ENCODE measurements at regions not wholly inside any gene's neighbourhood (a gene's known extent, or its start where the extent isn't known, plus 50 kb on each side); places are given as distances from the start of the nearest gene placed in this dataset.

GRCh38 chr7:113548561-113548960 is 370.2 kb downstream of the PPP1R3A start:
- CTCF ChIA-PET = interaction anchor here (1.6 kb wide), 1 partner anchor 389 kb away, joined by 4 read pairs; no protein-coding TSS in a partner anchor
- POLR2A ChIA-PET = no interaction called here

GRCh38 chr7:113548137-113548536 is 370.7 kb downstream of the PPP1R3A start:
- H3K4me3 ChIP-seq (ENCODE audit: low read depth, low read length) = no peak overlapping the region
- H3K9me3 ChIP-seq (ENCODE audit: control insufficient read depth, insufficient read depth, low read length) = no peaks in the 10 kb centered on the region
- H3K27ac ChIP-seq (ENCODE audit: low read depth, low read length) = no peak overlapping the region
- H3K27me3 ChIP-seq (ENCODE audit: control insufficient read depth, insufficient read depth, low read length) = no peaks in the 10 kb centered on the region
- POLR2A ChIA-PET = no interaction called here
- DNase-seq (ENCODE audit: low read depth, low spot score) = no peak
- CTCF ChIA-PET = interaction anchor here (1.6 kb wide), 1 partner anchor 388 kb away, joined by 4 read pairs; no protein-coding TSS in a partner anchor
- TF ChIP-seq CTCF (IDR thresholded peaks at IDR 0.05; ENCODE audit: low read depth, low read length) = no peak

More at GRCh38 chr7:113548561-113548960, 370.2 kb downstream of the PPP1R3A start:
- Histone ChIP-seq H3K9me3 (ENCODE audit: control insufficient read depth, insufficient read depth, low read length) (no peaks in the 10 kb centered on the region), H3K27ac (ENCODE audit: low read depth, low read length) (no peak overlapping the region), H3K4me3 (ENCODE audit: low read depth, low read length) (no peak overlapping the region), H3K27me3 (ENCODE audit: control insufficient read depth, insufficient read depth, low read length) (no peaks in the 10 kb centered on the region)
- no peak for DNase-seq (ENCODE audit: low read depth, low spot score)
- no peak for TF ChIP-seq CTCF (IDR thresholded peaks at IDR 0.05; ENCODE audit: low read depth, low read length)

GRCh38 chr7:113521468-113521867 is 397.3 kb downstream of the PPP1R3A start:
- ChIA-PET CTCF (no interaction called here), POLR2A (no interaction called here)
- H3K9me3 ChIP-seq (ENCODE audit: control insufficient read depth, insufficient read depth, low read length) = no peaks in the 10 kb centered on the region
- no peak for DNase-seq (ENCODE audit: low read depth, low spot score)
- no peak overlapping the region for H3K4me3 ChIP-seq (ENCODE audit: low read depth, low read length)
- no peaks in the 10 kb centered on the region for H3K27me3 ChIP-seq (ENCODE audit: control insufficient read depth, insufficient read depth, low read length)
- no peak overlapping the region for H3K27ac ChIP-seq (ENCODE audit: low read depth, low read length)
- no peak for TF ChIP-seq CTCF (IDR thresholded peaks at IDR 0.05; ENCODE audit: low read depth, low read length)

GRCh38 chr7:113519472-113519871 is 399.3 kb downstream of the PPP1R3A start:
- no peak overlapping the region for H3K4me3 ChIP-seq (ENCODE audit: low read depth, low read length)

GRCh38 chr7:113504691-113505090 is 386.3 kb upstream of the SMIM30 start:
- H3K27ac ChIP-seq (ENCODE audit: low read depth, low read length) = no peak overlapping the region
- H3K9me3 ChIP-seq (ENCODE audit: control insufficient read depth, insufficient read depth, low read length) = no peaks in the 10 kb centered on the region
- DNase-seq (ENCODE audit: low read depth, low spot score) = no peak
- no peaks in the 10 kb centered on the region for H3K27me3 ChIP-seq (ENCODE audit: control insufficient read depth, insufficient read depth, low read length)
- ChIA-PET POLR2A (no interaction called here), CTCF (no interaction called here)
- no peak for TF ChIP-seq CTCF (IDR thresholded peaks at IDR 0.05; ENCODE audit: low read depth, low read length)
- H3K4me3 ChIP-seq (ENCODE audit: low read depth, low read length) = no peak overlapping the region

More at GRCh38 chr7:113519472-113519871, 399.3 kb downstream of the PPP1R3A start:
- Histone ChIP-seq H3K27ac (ENCODE audit: low read depth, low read length) (no peak overlapping the region), H3K9me3 (ENCODE audit: control insufficient read depth, insufficient read depth, low read length) (no peaks in the 10 kb centered on the region), H3K27me3 (ENCODE audit: control insufficient read depth, insufficient read depth, low read length) (no peaks in the 10 kb centered on the region)
- no peak for DNase-seq (ENCODE audit: low read depth, low spot score)
- no peak for TF ChIP-seq CTCF (IDR thresholded peaks at IDR 0.05; ENCODE audit: low read depth, low read length)
- ChIA-PET POLR2A (no interaction called here), CTCF (no interaction called here)

Data from AG04450 (cell line).